ENCODE measurements at regions not wholly inside any gene's neighbourhood (a gene's known extent, or its start where the extent isn't known, plus 50 kb on each side); places are given as distances from the start of the nearest gene placed in this dataset.

- no peak for DNase-seq (ENCODE audit: low read depth)
These were observed 622.8 kb downstream of the QKI start for GRCh38 chr6:164037171-164037870.

DNA sequence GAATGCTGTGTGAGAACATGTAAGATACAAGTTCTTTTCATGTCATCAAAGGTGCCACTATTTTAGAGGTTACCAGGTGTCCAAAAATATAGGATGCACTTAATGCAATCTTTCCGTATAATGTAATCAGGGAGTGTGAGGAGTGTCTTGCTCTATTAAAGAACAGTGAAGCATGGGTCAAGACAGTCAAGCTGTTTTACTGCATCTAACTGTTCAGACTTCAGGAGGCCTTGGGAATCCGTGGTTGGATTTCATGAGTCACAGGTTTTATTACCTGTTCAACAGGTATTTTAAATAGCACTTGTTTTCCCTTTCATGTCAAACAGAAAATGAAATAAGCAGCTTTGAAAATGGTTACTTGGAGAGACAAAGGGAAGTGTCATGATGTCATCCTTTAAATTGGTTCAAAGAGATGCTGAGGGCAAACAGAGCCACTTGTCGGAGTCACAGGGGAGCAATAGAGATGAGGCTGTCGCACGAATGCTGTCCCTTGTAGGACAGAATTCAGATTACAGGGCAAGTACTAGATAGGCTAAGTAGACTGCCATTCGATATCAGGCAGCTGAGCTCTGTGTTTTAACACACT is 621.5 kb downstream of the QKI start:
- DNase-seq (ENCODE audit: low read depth), result no peak

DNA sequence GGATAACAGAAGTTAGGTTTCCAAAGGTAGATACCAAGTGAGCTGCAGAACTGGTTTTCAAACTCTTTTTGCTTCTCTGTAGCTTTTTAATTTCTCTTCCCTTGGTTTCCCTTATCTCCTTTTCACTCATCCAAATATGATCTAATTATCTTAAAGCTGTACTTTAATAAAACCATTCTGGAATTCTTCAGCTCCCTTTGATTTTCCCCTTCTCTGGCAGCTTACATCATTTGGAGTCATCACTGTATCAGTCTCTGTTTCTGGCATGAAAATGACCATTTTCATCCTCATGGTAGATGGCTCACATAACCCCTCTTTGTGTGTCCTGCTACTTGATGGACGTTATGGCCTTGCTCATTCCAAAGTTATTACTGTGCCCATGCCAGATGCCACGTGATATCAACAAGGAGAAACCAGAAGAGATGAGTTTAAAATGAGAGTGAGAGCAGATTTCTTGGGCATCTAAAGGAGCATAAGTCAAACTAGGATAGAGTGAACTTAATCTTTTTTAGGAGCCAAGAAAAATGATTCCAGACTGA is 620.2 kb downstream of the QKI start:
- peak; percentile 31 for DNase-seq (ENCODE audit: low read depth)

DNA sequence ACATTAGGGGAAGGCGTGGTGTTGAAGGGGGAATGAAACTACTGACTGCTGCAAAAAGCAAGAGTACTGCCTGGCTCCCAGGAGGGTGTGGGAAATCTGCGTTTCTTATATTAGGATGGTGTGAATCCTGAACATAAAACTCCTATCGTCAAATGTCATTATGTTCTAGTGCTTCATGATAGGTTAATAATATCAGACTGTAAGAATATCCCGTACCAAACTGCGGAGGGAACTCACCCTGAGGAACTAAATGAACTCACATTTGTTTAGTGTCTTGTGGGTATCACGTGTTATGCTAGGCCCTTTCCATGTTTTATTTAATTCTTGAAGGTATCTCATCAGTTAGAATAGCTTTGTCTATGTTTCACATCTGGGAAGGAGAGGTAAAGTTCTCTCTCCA is 610.7 kb downstream of the QKI start:
- no peak for DNase-seq (ENCODE audit: low read depth)

DNA sequence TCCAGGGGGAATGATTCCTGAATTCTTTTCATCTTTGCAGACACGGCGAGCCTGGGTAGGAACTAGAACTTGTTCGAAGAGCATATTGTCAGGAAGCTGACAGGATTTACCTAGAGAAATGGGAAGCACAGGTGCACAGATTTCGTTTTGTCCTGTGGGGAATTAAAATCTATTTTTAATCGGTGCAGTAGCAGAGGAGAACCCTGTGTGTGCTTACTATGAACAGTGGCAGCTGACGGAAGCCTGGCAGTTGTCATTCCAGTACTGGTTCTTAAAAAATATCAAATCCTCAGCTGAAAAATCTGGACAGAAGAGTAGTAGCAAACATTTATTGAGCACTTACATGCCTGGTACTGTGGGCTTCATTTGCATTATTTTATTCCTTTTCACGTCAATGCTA is 609.0 kb downstream of the QKI start:
- no peak for DNase-seq (ENCODE audit: low read depth)

- DNase-seq (ENCODE audit: low read depth), result no peak
These were observed 608.1 kb downstream of the QKI start for GRCh38 chr6:164022632-164023031.

DNA sequence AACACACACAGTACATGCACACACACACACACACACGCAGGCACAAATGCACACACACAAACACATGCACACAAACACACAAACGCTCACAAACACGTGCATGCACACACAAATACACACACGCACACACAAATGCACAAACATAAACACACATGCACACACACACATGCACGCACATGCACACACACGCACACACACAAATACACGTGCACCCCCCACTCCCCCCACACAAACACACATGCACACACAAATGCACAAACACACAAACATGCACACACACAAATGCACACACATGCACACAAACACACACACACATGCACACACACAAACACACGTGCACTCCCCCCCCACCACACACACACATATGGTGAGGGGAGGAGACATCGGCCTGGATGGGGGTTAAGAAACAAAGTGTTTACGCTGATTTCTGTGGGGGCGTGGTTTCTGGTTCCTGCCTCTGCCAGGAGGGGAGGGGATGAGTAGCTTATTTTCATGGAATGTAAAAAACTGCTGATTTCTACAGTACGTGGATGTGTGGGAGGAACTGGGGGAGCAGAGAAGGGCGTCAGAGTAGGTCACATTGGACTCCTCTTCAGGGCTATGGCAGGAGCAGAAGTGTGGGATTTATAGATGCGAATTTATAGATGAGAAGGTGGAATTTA is 607.2 kb downstream of the QKI start:
- no peak for DNase-seq (ENCODE audit: low read depth)

DNA sequence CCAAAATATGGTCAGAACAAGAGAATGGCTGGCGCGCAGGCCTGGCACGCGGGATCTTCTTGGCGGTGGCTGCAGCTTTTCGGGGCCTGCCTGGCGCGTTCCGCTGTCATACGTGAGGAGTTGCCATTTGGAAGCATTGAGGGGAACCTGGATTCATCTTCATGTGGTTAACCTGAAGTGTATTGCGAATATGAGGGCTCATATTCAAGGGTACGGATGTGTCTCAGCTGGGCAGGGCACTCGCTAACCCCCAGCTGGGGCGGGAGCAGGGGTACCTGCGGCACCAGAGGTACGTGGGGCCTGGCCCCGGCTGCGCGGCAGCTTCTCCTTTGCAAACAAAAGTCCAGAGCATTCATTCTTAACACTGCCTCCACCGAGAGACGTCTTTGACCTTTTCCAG is 605.6 kb downstream of the QKI start:
- no peak for DNase-seq (ENCODE audit: low read depth)

GRCh38 chr6:164018133-164018532 is 603.6 kb downstream of the QKI start:
- no peak for DNase-seq (ENCODE audit: low read depth)

DNA sequence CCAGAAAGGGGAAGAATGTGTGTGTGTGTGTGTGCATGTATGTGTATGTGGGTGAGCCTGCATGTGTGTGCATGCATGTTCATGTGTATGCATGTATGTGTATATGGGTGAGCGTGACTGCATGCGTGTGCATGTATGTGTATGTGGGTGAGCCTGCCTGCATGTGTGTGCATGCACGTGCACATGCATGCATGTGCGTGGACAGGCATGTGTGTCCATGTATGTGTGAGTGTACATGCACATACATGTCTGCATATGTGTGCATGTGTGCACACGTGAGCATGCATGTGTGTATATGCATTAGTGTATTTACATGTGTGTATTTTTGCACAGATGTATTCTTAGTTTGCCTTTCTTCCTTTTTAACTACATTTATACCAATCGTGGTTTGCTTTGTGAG is 601.5 kb downstream of the QKI start:
- DNase-seq (ENCODE audit: low read depth), result no peak

GRCh38 chr6:164015088-164015484 is 600.6 kb downstream of the QKI start:
- no peak for DNase-seq (ENCODE audit: low read depth)

GRCh38 chr6:164014346-164015087 is 600.0 kb downstream of the QKI start:
- DNase-seq (ENCODE audit: low read depth), result no peak

DNA sequence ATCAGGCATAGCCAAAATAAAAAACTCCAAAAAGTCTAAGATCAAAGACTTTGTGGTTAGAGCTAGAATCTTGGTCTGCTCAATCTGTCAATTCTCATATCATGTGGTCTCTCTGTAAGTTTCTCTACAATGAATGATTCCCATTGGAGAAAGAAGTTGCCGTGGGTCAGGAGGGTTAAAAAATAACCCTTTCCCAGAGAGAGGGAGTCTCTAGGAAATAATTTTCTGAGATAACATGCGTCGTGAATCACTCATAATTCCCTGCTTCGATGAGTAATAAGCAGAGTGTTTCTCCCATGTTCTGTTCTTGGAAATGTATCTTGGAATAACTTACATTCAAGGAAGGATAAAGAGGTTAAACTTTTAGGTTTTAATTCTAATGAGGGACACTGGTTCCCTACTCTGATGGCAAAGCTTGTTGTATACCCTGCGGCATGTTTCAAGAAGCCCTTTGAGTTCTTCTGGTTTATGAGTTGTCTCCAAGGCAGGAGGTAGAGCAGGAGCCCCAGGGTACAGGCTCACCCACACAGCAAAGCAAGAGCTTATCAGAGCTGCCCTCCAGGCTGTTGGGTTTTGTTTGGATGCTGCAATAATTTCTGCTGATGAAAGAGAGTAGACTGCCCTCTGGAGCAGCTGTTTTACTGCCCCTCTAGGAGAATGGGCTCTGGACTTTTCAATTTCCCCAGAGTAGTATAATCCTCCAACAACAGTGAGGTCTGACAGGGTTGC is 599.1 kb downstream of the QKI start:
- DNase-seq (ENCODE audit: low read depth), result no peak

DNA sequence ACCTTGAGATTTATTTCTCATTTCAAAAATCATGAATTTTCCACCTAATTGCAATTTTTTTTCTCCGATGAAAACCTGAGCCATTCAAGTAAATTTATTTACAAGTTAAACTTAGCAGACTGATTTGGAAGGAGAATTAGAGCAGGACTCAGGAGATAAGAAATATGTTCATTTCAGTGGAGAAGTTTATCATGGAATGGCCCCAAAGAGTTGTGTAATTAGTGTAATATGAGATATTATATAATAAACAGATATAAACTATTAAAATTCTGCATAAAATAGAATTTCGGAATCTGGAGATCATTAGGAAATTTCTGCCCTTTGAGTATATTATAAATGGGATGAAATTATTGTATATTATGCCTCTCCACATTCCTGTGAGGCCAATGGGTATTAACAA is 596.8 kb downstream of the QKI start:
- DNase-seq (ENCODE audit: low read depth), result no peak

GRCh38 chr6:164010441-164011103 is 596.1 kb downstream of the QKI start:
- no peak for DNase-seq (ENCODE audit: low read depth)

GRCh38 chr6:164008902-164009301 is 594.4 kb downstream of the QKI start:
- DNase-seq (ENCODE audit: low read depth), result no peak

DNA sequence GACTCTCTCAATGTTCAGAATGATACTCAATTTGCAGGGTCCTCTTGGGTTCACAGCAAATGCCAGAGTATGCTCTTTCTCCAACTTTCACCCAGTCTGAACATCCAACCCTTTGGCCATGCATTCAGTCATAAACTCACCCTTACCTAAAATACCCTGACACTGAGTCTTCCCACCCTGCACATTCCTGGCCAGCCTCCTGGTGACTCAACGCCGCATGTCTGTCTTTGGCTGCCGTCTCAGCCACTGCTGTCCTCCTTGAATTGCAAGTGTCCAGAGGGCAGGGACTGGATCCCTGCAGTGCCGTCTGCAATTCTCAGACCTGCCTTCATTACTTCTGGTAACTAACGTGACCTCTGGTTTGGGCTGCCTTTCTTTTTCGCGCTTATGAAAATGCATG is 593.4 kb downstream of the QKI start:
- DNase-seq (ENCODE audit: low read depth), result no peak

DNA sequence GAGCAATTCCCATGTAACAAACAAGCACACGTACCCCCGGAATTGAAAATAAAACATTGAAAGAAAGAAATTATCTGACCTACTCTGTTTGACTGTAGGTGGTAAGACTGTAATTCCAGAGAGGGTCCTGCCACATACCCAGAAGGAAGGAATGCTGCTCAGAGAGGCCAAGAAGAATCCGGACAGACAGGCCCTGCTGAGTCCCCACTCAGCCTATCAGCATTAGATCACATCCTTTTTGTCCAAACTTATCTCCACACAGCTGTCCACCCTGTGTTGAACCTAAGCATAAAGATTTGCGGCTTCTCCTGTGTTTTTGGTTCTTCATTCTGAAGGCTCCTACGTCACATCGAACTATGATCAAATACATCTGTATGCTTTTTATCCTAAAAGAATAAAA is 591.9 kb downstream of the QKI start:
- no peak for DNase-seq (ENCODE audit: low read depth)

- DNase-seq (ENCODE audit: low read depth), result no peak
These were observed 590.6 kb downstream of the QKI start for GRCh38 chr6:164005004-164005711.

DNA sequence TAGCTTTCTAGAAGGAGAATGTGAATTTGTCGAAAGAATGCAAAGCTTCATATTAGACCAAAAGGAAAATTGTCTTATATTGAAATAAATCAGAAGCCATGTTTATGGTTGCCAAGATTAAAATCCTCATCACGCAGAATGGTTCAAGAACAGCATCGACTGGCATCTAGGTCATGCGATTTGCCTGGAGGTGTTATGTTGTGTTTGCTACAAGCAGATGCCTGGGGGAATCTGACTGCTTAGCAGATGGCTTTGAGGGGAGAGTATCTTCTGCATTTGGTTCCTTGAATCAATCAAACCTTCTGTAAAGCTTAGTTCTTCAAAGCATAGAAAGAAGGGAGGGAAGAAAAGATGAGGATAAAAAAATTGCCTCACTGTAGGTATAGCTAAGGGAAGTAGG is 585.8 kb downstream of the QKI start:
- DNase-seq (ENCODE audit: low read depth), result no peak

Measured in LHCN-M2 (cell line).